GM21529 (cell line): ENCODE measurements at regions not wholly inside any gene's neighbourhood (a gene's known extent, or its start where the extent isn't known, plus 50 kb on each side); places are given as distances from the start of the nearest gene placed in this dataset.

Experiments
- ATAC-seq: cut with Tn5 transposase; IDR thresholded peaks from one replicate; pipeline ENCODE4 v1.9.1; 2021; ENCODE audit not compliant: unreplicated experiment

DNA sequence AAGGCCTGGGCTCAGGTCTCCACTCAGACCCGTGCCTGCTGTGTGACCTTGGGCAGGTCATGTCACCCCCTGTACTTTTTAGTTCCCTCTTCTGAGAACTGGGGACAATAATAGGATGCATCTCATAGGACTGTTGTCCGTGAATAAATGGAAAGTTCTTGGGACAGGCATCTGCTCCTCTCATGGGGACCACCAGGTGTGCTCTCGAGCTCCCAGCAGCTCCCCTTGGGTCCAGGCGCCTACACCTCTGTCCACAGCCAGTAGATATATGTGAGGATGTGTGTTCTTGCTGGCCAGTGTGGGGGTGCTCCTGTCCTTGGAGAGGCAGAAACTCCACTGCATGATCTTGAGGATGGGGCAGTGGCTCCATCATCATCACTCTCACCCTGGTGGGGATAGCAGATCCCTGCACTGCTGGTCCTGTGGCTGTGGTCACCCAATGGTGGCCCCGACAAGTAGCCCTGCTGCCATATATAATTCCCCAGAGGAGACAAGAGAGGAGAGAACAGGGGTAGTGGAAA, 257.6 kb upstream of the TLE3 start:
- no peak for ATAC-seq

DNA sequence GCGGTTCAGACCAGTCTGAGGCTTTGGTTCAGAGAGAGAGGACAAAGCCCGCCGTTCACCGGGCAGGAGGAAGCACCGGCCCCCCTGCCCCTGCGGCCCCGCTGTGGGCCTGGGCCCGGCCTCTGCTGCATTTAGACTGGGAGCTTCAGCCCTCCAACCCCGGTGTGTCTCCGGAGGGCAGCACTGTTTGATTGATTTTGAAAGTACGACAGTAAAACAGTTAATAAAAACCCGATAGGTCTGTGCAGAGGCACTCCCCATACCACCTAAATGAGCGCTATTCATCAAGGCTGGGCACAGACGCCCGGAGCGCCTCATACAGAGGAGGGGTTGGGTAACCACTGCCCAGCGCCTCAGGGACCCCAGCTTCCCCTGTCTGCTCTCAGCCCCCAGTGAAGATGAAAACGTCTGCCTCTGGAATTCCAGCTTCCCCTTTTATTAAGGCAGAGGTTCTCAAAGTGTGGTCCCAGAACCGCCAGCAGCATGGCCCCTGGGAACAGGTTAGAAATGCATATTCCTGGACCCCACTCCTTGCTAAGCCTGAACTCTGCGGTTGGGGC, 256.7 kb upstream of the TLE3 start:
- no peak for ATAC-seq

DNA sequence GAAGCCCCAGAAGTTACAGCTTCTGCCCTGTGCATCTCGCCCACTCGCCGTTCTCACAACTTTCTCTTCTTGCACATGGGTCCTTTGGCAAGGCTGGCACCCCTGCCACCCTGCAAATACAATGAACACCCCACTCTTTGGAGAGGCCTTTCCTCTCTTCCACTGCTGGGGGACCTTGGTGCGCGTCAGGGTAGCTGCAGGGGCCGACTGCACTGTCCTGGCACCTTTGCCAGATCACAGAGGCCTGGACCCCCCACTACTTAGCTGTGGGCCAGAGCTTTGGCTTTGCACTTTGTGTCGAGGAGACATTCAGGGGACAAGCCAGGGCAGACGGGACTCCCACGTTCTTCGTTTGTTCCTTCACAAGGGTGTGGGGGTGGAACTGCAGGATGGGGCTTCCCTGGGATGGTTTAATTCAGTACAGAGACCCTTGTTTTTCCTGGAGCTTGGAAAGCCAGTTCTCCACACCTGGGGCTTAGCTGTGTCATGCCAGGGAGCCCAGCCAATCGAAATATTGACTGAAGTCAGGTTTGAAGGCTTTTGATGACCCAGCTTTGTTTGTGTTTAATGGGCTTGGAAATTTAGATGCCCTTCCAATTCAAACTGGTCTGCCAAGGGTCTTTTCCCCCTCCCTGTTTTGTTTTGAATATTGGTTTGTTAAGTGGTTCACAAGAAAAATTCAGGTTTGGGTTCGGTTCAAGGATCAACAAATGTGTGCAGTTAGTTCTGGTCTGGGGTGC, 256.1 kb upstream of the TLE3 start:
- ATAC-seq: no peak

DNA sequence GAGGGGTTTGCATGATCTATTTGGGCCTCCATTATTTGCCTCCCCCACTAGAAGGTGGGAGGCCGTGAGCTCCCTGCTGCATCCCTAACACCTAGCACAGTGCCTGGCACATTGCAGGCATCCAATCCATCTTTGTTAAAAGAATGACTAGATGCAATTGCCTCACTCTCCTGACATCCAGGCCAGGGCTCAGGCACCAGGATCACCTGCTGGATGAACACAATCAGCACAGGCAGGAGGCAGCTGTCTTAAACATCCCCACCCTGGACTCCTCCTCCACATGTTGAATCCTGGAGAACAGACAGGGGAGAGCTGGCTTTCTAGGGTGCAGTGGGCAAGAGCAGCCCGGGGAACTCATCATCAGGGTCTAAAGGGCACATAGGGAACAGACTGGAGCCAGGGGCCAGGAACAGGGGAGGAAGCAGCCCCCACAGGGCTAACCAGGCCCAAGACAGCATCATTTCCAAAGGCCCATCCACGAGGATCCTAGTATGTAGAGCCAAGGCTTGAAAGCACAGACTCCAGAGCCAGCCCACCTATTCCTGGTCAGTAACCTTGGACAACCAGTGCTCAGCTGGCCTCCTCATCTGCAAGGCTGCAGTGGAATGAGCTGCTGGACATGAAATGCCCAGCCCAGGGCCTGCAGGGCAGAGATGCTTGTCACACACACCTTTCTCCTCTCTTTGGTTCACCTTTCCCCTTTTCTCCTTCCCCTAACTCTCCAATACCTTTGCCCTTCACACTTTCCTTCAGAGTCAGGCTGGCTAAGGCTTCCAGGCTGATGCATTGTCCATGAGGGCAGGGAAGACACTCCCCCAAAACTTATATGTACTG, 254.4 kb upstream of the TLE3 start:
- ATAC-seq: no peak

DNA sequence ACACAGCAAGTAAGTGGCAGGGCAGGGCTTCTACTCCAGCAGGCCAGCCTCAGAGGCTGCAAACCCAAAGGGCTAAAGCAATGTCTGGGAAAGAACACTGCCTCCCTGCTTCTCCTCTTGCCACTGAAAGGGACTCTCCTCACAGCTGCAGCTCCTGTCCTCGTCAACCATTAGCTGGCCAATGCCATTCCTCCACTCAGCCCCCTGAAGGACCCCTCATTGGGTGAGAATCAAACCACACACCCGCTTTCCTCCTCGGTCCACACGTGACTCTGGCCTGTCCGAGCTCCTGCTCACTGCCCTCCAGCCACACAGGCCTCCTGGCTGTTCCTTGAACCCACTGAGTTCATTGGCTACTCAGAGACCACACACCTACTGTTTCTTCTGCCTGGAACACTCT, 253.7 kb upstream of the TLE3 start:
- ATAC-seq: no peak

DNA sequence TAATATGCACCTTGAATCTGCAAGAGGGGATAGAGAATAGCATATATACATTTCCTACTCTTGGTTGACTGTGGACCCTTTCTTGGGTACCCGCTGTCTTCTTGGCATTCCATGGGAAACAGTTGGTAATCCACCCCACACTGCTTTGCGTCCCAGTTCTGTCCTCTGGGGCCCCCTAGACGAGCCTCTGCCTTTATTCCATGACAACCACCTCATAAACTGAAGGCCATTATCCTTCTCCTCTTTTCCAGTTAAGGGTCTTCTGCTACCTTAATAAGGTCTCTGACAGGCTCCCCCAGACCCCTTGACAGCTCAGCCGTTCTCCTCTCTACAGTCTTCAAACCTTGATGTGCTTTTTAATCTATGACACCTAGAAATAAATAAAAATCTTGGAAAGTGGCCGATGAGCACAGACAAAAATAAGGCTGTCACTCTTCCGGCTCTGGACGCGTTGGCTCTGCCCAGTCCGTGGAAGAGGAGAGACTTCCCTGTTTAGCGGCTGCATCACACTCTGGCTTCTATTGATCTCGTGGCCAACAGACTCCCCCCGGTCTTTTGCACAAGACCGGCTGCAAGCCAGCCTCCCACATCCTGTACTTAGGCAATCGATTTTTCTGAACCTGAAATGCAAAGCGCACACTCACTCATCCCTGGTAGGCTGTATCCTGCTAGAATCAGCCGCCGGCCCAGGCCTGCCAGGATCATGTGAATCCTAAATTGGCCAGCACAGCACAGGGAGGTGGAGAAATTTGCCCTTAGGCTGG, 251.0 kb upstream of the TLE3 start:
- ATAC-seq: no peak

DNA sequence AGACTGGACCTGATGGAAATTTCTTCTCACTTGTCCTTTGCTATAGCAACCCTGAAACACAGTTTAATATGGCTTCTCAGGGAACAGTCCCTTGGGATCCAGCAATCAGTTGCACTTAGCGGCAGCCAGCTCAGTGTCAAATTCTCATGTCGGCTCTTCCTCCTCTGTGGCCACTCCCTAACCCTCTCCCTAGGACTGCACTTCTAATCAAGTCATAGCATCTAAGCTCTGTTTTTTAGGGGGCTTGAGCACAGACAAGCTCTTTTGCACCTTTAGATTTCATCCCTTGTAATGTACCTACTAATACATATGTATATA, 250.5 kb upstream of the TLE3 start:
- no peak for ATAC-seq

DNA sequence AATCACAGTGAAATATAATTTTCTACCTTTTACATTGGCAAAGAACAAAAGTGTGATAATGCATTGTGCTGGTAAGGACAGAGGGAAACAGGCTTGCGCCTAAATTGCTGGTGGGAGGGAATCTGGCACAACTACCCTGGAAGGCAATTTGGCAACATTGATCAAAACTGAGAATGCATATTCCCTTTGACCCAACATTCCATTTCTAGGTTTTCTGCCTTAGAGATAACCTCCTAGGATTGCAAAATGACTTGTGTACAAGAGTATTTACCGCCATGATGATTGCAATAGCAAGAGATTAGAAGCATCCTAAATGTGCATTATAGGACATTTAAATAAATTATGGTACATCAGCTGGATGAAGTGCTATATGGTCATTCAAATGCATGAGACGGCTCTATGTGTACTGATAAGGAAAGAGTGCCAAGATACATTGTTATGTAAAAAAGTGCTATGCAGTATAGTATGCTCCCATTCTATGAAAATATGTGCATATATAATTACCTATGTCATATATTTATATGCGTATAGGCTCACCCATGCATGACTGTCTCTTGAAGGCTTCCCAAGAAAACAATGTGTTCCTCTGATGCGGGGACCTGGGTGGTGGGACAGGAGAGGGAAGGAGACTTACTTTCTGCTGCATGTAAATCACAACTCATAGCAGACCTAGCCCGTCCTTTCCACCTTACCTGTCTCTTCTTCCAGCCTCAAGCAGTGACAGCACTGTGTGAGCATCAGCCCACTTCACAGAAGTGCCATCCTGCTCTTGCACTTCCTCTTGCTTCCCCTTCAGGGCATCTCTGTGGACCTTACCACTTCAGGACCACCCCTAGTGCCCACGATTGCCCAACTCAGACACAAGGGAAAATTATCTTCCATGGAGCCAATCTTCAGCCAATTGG, 249.9 kb upstream of the TLE3 start:
- no peak for ATAC-seq

DNA sequence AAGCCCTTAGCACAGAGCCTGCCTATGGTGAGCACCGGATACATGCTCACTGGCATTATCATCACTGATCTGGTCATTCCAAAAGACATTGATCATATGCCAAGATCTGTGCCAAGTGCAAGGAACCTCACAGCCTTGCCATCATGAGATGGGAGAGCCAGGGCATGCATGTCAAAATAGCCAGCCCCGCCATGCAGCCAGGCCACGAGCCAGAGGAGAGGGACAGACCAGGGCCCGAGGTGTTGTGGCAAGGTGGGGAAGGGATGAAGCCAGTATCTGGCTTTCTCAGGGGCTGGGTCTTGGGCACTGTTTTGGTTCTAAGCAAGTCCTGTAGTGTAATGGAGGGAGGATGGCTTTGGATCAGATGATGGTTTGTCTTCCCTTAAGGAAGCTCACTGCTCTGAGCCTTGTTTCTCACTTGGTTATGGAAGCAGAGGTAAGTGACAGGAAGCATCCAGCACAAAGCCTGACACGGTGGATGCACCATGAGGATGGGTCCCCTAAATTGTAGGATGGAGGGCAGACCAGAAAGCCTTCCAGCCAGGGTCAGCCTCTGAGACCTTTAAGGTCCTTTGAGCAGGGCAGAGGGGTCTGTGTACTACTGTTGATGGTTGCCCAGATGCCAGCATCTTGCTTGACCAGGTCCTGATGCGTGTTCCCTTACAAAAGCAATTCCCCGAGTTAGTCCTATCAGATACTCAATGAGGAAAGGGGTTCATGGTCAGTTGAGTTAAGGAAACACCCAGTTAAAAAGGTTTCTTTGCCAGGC, 247.7 kb upstream of the TLE3 start:
- no peak for ATAC-seq

DNA sequence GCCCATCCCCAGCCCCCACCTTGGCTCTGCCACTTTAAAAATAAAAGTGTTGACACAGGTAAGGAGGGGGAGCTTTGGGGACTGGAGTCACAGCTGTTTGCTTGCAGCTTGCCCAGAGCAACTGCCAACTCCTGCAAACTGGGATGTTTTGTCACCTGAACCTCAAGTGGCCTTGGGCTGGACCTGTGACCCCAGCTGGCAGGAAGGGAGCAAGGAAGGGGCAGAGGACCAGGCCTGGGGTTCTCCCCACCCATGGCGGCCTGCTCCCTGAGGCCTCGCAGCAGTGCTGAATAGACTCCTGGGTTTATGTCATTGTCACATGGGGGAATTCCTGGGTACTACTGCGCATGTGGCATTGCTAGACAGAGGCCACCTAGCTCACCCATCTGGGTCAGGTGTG, 246.9 kb upstream of the TLE3 start:
- no peak for ATAC-seq

DNA sequence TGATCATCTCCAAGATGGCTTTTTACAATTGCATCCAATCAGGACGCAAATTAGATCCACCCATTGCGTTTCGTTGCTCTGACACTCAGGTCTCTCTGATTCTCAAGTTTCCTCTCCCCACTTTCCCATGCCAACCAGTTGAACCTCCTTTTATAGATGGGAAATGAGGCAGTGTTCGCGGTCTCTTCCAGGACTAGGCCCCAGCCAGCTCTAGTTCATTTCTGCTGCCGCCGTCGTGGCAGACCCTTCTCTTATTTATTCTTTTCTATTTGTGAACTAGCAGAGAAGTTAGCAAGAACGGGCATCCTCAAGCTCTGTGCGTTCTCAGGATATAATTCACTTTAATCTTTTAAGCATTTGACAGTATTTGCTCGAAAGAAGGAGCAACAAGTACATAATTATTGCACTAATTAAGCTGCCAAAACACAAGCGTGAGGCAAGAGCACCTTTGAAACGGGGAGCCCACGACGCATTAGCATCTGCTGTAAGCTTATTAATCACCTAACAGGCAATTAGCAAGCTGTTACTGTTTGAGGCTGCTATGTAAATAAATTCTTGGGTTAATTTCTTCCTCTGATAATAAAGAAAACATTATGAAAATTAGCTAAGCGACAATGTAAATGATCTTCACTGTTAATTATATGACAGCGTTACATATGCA, 246.4 kb upstream of the TLE3 start:
- no peak for ATAC-seq

DNA sequence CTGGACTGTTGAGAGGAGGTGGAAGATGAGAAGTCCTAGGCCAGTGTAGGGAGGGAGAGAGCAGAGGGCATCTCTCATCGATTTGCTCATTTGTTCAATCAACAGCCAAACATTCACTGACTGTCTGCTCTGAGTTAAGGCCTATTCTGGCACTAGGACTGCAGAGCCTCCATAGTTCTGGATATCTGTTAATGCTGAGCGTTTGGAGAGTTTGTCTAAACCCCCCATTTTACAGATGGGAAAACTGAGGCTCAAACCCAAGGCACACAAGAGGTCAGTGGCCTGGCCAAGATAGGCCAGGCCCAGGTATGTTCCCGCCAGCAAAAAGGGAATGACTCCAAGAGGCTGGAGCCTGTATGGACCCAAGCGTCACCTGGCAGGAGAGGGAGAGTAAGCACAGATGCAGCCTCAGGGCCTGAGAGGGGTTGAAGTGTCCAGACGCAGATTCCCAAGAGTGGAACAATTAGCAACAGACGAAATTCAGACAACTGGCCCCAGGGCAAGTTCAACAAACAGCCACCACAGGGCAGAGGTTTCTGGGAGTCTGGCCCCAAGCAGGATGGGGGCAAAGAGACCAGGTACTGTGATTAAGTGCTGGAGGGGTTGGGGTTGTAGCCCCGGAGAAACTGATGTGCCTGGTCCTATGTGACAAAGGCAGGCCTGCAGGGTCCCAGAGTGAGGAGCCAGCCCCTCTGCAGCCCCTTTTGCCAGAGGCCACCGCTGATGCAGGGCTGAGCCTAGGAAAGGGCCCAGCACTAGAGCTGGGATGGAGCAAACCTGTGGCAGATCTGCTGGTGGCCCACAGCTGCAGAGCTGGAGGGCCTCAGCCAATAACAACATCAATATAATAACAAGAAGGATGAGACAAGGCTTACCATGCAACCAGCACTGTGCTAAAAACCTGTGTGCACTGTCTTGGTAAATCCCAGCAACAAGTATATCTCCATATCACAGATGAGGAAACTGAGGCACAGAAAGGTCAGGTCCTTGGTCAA, 245.1 kb upstream of the TLE3 start:
- ATAC-seq: no peak

DNA sequence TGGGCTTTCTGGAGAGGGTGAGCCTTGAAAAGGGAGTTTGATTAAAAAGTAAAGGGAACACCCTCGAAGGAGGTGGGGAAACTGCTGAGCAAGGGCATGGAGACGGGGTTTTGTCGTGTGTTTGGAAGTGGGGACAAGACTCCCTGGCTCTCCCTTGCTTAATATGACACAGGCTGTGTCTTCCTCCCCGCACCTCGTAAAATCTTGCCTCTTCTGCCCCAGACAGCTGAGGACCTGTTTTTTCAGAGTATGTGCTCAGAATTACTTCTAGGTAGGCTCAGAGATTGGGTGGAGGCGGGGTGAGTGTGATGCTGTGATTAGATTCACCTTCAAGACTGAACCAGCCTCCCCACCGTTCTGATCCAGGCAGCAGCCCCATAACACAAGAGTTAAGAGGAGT, 244.4 kb upstream of the TLE3 start:
- ATAC-seq: no peak

DNA sequence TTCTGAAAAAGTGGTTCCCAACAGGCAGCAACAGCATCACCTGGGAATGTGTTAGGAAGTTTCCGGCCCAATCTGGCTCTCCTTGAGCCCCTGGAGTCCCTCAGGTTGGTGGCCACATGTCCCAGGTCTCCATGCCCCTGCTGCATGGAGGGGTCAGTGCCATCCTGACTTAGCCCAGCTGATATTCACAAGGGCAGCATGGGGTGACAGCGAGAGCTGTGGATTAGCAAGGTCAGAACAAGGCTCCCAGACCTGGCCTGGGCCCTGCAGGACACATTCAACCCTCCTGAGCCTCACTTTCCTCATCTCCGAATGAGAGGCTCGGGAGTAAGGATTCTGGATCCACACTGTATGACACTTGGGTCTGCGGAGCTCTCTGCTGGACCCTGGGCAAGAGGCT, 243.8 kb upstream of the TLE3 start:
- no peak for ATAC-seq

DNA sequence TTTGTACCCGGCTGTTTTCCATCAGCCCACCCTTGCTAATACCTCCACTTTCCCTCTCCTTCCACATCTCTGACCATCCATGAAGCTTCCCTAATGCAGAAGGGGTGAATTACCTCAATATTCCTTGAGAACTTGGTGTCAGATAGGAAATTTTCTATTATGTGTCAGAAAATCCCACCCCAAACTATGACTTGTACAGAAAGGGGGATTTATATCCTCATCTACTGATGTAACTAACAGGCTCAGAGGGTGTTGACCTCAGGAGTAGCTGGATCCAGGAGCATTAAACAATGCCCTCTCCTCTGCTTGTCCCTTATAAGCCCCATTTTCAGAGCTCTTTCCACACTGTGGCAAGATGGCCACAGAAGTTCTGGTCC, 242.8 kb upstream of the TLE3 start:
- no peak for ATAC-seq

DNA sequence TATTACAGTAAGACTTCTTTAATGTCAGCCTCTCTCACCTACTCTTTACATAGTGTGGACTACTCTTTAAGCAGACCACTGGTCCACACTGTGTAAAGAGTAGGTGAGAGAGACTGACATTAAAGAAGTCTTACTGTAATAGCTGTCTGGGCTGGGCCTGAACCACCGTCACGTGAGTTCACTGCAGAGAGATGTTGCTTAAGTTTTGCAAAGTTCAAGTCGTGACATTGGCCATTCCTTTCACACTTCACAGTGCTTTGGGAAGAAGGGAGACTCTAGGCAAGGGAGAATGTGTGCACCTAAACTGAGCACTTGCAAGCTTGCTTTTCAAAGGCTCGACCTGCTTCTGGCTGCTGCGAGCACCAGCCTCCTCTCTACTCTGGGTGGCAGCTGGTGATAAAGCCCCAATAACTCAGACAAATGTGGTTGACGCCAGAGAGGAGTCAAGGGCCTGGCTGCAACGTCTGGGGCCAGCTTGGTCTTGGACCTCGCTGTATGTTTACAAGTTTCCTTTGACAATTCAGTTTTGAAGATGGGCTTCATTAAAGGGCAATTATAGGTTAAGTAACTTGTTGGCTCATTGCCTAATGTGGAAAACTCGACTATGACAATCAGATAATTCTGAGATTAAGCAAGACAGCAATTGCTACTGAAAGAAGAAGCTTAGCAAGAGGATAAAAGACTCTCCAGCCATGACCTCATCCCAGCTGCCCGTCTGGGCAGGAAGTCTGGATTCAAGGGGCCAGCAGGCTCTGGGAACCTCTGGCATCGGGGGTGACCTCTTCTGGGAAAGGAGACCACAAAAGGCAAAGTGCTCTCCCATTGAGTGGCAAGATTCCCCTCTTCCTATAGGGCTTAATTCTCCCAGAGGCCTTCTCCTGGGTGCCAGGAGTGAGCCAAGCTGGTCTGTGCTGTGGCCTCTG, 242.1 kb upstream of the TLE3 start:
- no peak for ATAC-seq
